ENCODE measurements at regions not wholly inside any gene's neighbourhood (a gene's known extent, or its start where the extent isn't known, plus 50 kb on each side); places are given as distances from the start of the nearest gene placed in this dataset.

GRCh38 chr3:18234717-18235335 lies 190.3 kb downstream of the SATB1 start:
- no peaks in the 10 kb centered on the region for H3K4me1 ChIP-seq
- no peaks in the 10 kb centered on the region for H3K9me3 ChIP-seq
- DNase-seq (no peak), ATAC-seq (no peak)
- no peak overlapping the region for H3K27ac ChIP-seq
- no peak overlapping the region for H3K4me3 ChIP-seq
- in situ Hi-C loops (cut with MboI; ENCODE audit: low sequenced_read_pairs in 4 of 4): no loop called here
- H3K27me3 ChIP-seq: no peaks in the 10 kb centered on the region
- intact Hi-C loops (cut with DNase I; ENCODE audit: low total_unique reads): no loop called here
- no peaks in the 10 kb centered on the region for H3K36me3 ChIP-seq
- no peak for TF ChIP-seq POLR2A (IDR thresholded peaks at IDR 0.05)
- no peak for TF ChIP-seq CTCF (IDR thresholded peaks at IDR 0.05 in 4 of 5, conservative IDR thresholded peaks at IDR 0.05 in 1 of 5)

GRCh38 chr3:18233987-18234716 lies 191.0 kb downstream of the SATB1 start:
- Histone ChIP-seq H3K4me1 (no peaks in the 10 kb centered on the region), H3K4me3 (no peak overlapping the region), H3K27ac (no peak overlapping the region), H3K27me3 (no peaks in the 10 kb centered on the region), H3K36me3 (no peaks in the 10 kb centered on the region), H3K9me3 (no peaks in the 10 kb centered on the region)
- ATAC-seq: no peak
- intact Hi-C loops (cut with DNase I; ENCODE audit: low total_unique reads): no loop called here
- TF ChIP-seq POLR2A (IDR thresholded peaks at IDR 0.05): no peak
- no peak for TF ChIP-seq CTCF (IDR thresholded peaks at IDR 0.05 in 4 of 5, conservative IDR thresholded peaks at IDR 0.05 in 1 of 5)
- in situ Hi-C loops (cut with MboI; ENCODE audit: low sequenced_read_pairs in 4 of 4): no loop called here
- DNase-seq: no peak

- TF ChIP-seq POLR2A (IDR thresholded peaks at IDR 0.05): no peak
- no peak for TF ChIP-seq CTCF (IDR thresholded peaks at IDR 0.05 in 4 of 5, conservative IDR thresholded peaks at IDR 0.05 in 1 of 5)
- Histone ChIP-seq H3K9me3 (no peaks in the 10 kb centered on the region), H3K36me3 (no peaks in the 10 kb centered on the region), H3K27ac (no peak overlapping the region), H3K27me3 (no peaks in the 10 kb centered on the region), H3K4me3 (no peak overlapping the region), H3K4me1 (no peaks in the 10 kb centered on the region)
- intact Hi-C loops (cut with DNase I; ENCODE audit: low total_unique reads) (no loop called here), in situ Hi-C loops (cut with MboI; ENCODE audit: low sequenced_read_pairs in 4 of 4) (no loop called here)
- ATAC-seq: no peak
- DNase-seq: no peak
Measured at GRCh38 chr3:18232317-18232716, 192.8 kb downstream of the SATB1 start.

GRCh38 chr3:18228060-18228459 lies 197.1 kb downstream of the SATB1 start:
- DNase-seq: no peak
- no peak for ATAC-seq
- no peak overlapping the region for H3K27ac ChIP-seq
- in situ Hi-C loops (cut with MboI; ENCODE audit: low sequenced_read_pairs in 4 of 4) (no loop called here), intact Hi-C loops (cut with DNase I; ENCODE audit: low total_unique reads) (no loop called here)
- no peaks in the 10 kb centered on the region for H3K4me1 ChIP-seq
- no peaks in the 10 kb centered on the region for H3K27me3 ChIP-seq
- H3K36me3 ChIP-seq: no peaks in the 10 kb centered on the region
- H3K4me3 ChIP-seq: no peak overlapping the region
- TF ChIP-seq POLR2A (IDR thresholded peaks at IDR 0.05) (no peak), CTCF (IDR thresholded peaks at IDR 0.05 in 4 of 5, conservative IDR thresholded peaks at IDR 0.05 in 1 of 5) (no peak)
- H3K9me3 ChIP-seq: no peaks in the 10 kb centered on the region
